Left ventricle myocardium inferior (tissue), 1 donor: ENCODE measurements at regions not wholly inside any gene's neighbourhood (a gene's known extent, or its start where the extent isn't known, plus 50 kb on each side); places are given as distances from the start of the nearest gene placed in this dataset.
"Not testable (repeated sequence)": the region's sequence is repeated elsewhere in the genome, so short reads cannot be mapped to it uniquely, and the experiment has no call there.

ENCODE experiments used
- DNase-seq: peaks from one replicate; pipeline ENCODE4 v3.0.0-alpha.2; 2020
- H3K27ac ChIP-seq: fragments of 200-600 bp; replicated peaks from 2 replicates; pipeline ENCODE4 v1.8.0; 2021
- H3K27me3 ChIP-seq: fragments of 200-600 bp; 2 replicates; pipeline ENCODE4 v1.8.0; 2021; ENCODE audit warnings: low read depth
- H3K36me3 ChIP-seq: fragments of 200-600 bp; 2 replicates; pipeline ENCODE4 v1.8.0; 2021
- H3K4me1 ChIP-seq: fragments of 200-600 bp; 2 replicates; pipeline ENCODE4 v1.8.0; 2021
- H3K4me3 ChIP-seq: fragments of 200-600 bp; 2 replicates; pipeline ENCODE4 v1.8.0; 2021; ENCODE audit warnings: mild to moderate bottlenecking, moderate library complexity
- H3K9me3 ChIP-seq: fragments of 200-600 bp; replicated peaks from 2 replicates; pipeline ENCODE4 v1.8.0; 2021
- CTCF ChIP-seq: fragments of 200-600 bp; IDR thresholded peaks from 2 replicates; pipeline ENCODE4 v1.8.0; 2021; ENCODE audit warnings: antibody characterized with exemption, mild to moderate bottlenecking, borderline replicate concordance
- intact Hi-C: fragments of 100-400 bp; cut with micrococcal nuclease; formaldehyde crosslinking; loops from one replicate; pipeline ENCODE4 v1.11.0; 2022
- donor health status: DM: no; HTN: yes; CAD: no; lungs with severe emphysema.

- Histone ChIP-seq H3K9me3 (no peaks in the 10 kb centered on the region), H3K27me3 (no peaks in the 10 kb centered on the region), H3K36me3 (no peaks in the 10 kb centered on the region), H3K27ac (no peak overlapping the region), H3K4me1 (no peaks in the 10 kb centered on the region), H3K4me3 (no peak overlapping the region)
- intact Hi-C loops: no loop called here
- no peak for TF ChIP-seq CTCF
- DNase-seq: no peak
Measured at GRCh38 chr3:51610708-51611107, 60.3 kb upstream of the TEX264 start.

- intact Hi-C loops: no loop called here
- TF ChIP-seq CTCF: no peak
Measured at GRCh38 chr3:51617597-51617996, 53.5 kb upstream of the TEX264 start.

GRCh38 chr3:51618038-51618437 is 53.0 kb upstream of the TEX264 start:
- H3K9me3 ChIP-seq, H3K4me3 ChIP-seq, intact Hi-C loops, H3K27me3 ChIP-seq, DNase-seq, H3K36me3 ChIP-seq, H3K27ac ChIP-seq: not testable (repeated sequence)
- peaks cover 32% of the 10 kb centered on the region for H3K4me1 ChIP-seq

More at GRCh38 chr3:51617597-51617996, 53.5 kb upstream of the TEX264 start:
- DNase-seq: no peak
- Histone ChIP-seq H3K4me1 (peaks cover 27% of the 10 kb centered on the region), H3K4me3 (no peak overlapping the region), H3K9me3 (no peaks in the 10 kb centered on the region), H3K36me3 (no peaks in the 10 kb centered on the region), H3K27me3 (no peaks in the 10 kb centered on the region), H3K27ac (no peak overlapping the region)

GRCh38 chr3:51618496-51618895 is 52.6 kb upstream of the TEX264 start:
- Histone ChIP-seq H3K4me1 (peaks cover 34% of the 10 kb centered on the region), H3K27me3 (no peaks in the 10 kb centered on the region), H3K9me3 (no peaks in the 10 kb centered on the region), H3K27ac (no peak overlapping the region), H3K36me3 (no peaks in the 10 kb centered on the region), H3K4me3 (no peak overlapping the region)
- DNase-seq: no peak
- no peak for TF ChIP-seq CTCF
- intact Hi-C loops: no loop called here

GRCh38 chr3:51619983-51620382 is 51.1 kb upstream of the TEX264 start:
- Histone ChIP-seq H3K36me3 (no peaks in the 10 kb centered on the region), H3K9me3 (no peaks in the 10 kb centered on the region), H3K4me3 (no peak overlapping the region), H3K27me3 (no peaks in the 10 kb centered on the region), H3K27ac (peak overlapping the region; percentile 50), H3K4me1 (peaks cover 34% of the 10 kb centered on the region)
- TF ChIP-seq CTCF: no peak
- intact Hi-C loops: no loop called here
- DNase-seq: no peak

GRCh38 chr3:51620543-51620942 is 50.5 kb upstream of the TEX264 start:
- H3K9me3 ChIP-seq: no peaks in the 10 kb centered on the region
- no peaks in the 10 kb centered on the region for H3K27me3 ChIP-seq
- DNase-seq: no peak
- intact Hi-C loops: no loop called here
- no peaks in the 10 kb centered on the region for H3K36me3 ChIP-seq
- peak overlapping the region; percentile 50 for H3K27ac ChIP-seq
- no peak overlapping the region for H3K4me3 ChIP-seq
- TF ChIP-seq CTCF: no peak
- peaks cover 34% of the 10 kb centered on the region for H3K4me1 ChIP-seq
